SK-N-SH (cell line): ENCODE measurements at regions not wholly inside any gene's neighbourhood (a gene's known extent, or its start where the extent isn't known, plus 50 kb on each side); places are given as distances from the start of the nearest gene placed in this dataset.

Source experiments
- CTCF ChIA-PET: fragments of 300-600, 350-600 bp; formaldehyde crosslinking; extraction: SDS; loops from one replicate; lab custom pipeline; 2021; lab: Yijun Ruan, JAX
- POLR2A ChIA-PET: fragments of 350-600 bp; sonication (Branson Sonifier 250); formaldehyde crosslinking; extraction: SDS; loops from one replicate; lab custom pipeline; 2020; ENCODE audit warnings: antibody characterized with exemption, inconsistent platforms; lab: Yijun Ruan, JAX
- DNase-seq: peaks from one replicate; pipeline ENCODE4 v3.0.0; 2012
- H2AFZ ChIP-seq: fragments of 200-600 bp; sonication (generic); 2 replicates; pipeline ENCODE4 v1.8.1; 2016; ENCODE audit warnings: antibody characterized with exemption, mild to moderate bottlenecking, low read depth
- H3F3A ChIP-seq: fragments of 200-600 bp; sonication (generic); replicated peaks from 2 replicates; pipeline ENCODE3; 2016; ENCODE audit warnings: antibody characterized with exemption, mild to moderate bottlenecking; ENCODE audit not compliant: insufficient read depth
- H3K27ac ChIP-seq, 2 experiments: fragments of 200-500 bp in 1 of 2; fragments of 200-600 bp in 1 of 2; sonication (Bioruptor generic) in 1 of 2; sonication (generic), shearing (Covaris generic) in 1 of 2; 2 replicates each; pipeline versions ENCODE4 v1.5.1 to v1.6.1; 2014 to 2016; ENCODE audit warnings: low read depth in 2 of 2, inconsistent platforms in 1 of 2, low read length in 1 of 2, mild to moderate bottlenecking in 1 of 2, mixed read lengths in 1 of 2
- H3K27me3 ChIP-seq: fragments of 200-600 bp; sonication (generic), shearing (Covaris generic); 2 replicates; pipeline ENCODE4 v1.6.1; 2016; ENCODE audit warnings: mixed run types; ENCODE audit not compliant: insufficient read depth
- H3K36me3 ChIP-seq, 2 experiments: fragments of 200-500 bp in 1 of 2; fragments of 200-600 bp in 1 of 2; sonication (Bioruptor generic) in 1 of 2; sonication (generic) in 1 of 2; replicated peaks in 1 of 2; 2 replicates each; pipeline versions ENCODE3 to v1.5.1; 2014 to 2016; ENCODE audit warnings: low read length in 1 of 2, mild to moderate bottlenecking in 1 of 2; ENCODE audit not compliant: insufficient read depth in 2 of 2, control insufficient read depth in 1 of 2
- H3K4me1 ChIP-seq, 2 experiments: fragments of 200-500 bp in 1 of 2; fragments of 200-600 bp in 1 of 2; sonication (Bioruptor generic) in 1 of 2; sonication (generic), shearing (Covaris generic) in 1 of 2; 2 replicates each; pipeline versions ENCODE4 v1.5.1 to v1.6.1; 2014 to 2016; ENCODE audit warnings: low read depth in 1 of 2, low read length in 1 of 2, mixed run types in 1 of 2; ENCODE audit not compliant: insufficient read depth in 2 of 2, control insufficient read depth in 1 of 2
- H3K4me2 ChIP-seq: fragments of 200-600 bp; sonication (generic), shearing (Covaris generic); 2 replicates; pipeline ENCODE4 v1.6.1; 2017; ENCODE audit warnings: mixed run types
- H3K4me3 ChIP-seq, 2 experiments: fragments of 200-500 bp in 1 of 2; fragments of 200-600 bp in 1 of 2; sonication (Bioruptor generic) in 1 of 2; sonication (generic), shearing (Covaris generic) in 1 of 2; 2 replicates each; pipeline versions ENCODE4 v1.5.1 to v1.8.1; 2014 to 2016; ENCODE audit warnings: low read depth in 2 of 2, inconsistent platforms in 1 of 2, low read length in 1 of 2, mild to moderate bottlenecking in 1 of 2, mixed read lengths in 1 of 2, moderate library complexity in 1 of 2
- H3K79me2 ChIP-seq: fragments of 200-600 bp; sonication (generic); 2 replicates; pipeline ENCODE4 v1.8.1; 2017; ENCODE audit warnings: mild to moderate bottlenecking; ENCODE audit not compliant: insufficient read depth
- H3K9ac ChIP-seq: fragments of 200-600 bp; sonication (generic); 2 replicates; pipeline ENCODE4 v1.6.1; 2017; ENCODE audit warnings: mixed run types
- H3K9me2 ChIP-seq: fragments of 200-600 bp; sonication (generic); 2 replicates; pipeline ENCODE4 v1.6.1; 2017; ENCODE audit warnings: mixed run types
- H3K9me3 ChIP-seq: fragments of 200-600 bp; sonication (generic); 2 replicates; pipeline ENCODE4 v1.6.1; 2017; ENCODE audit warnings: mixed run types, mild to moderate bottlenecking, moderate library complexity
- H4K20me1 ChIP-seq: fragments of 200-600 bp; sonication (generic); 2 replicates; pipeline ENCODE4 v1.6.1; 2017; ENCODE audit warnings: mild to moderate bottlenecking, mixed run types; ENCODE audit not compliant: insufficient read depth
- EP300 ChIP-seq, 2 experiments: IDR thresholded peaks; 2 replicates each; pipeline versions ENCODE4 v1.4.0 to v1.6.1; 2012; ENCODE audit warnings: borderline replicate concordance in 1 of 2, low read depth in 1 of 2, low read length in 1 of 2
- FOSL2 ChIP-seq: IDR thresholded peaks from 2 replicates; pipeline ENCODE4 v1.4.0; 2012; ENCODE audit warnings: low read depth, mild to moderate bottlenecking, moderate library complexity, borderline replicate concordance
- FOXJ3 ChIP-seq: sonication (generic); formaldehyde crosslinking; IDR thresholded peaks from 2 replicates; pipeline ENCODE4 v1.5.1; 2020; ENCODE audit warnings: mild to moderate bottlenecking, missing genetic modification reagents
- GABPA ChIP-seq: IDR thresholded peaks from 2 replicates; pipeline ENCODE4 v1.4.0; 2012; ENCODE audit warnings: low read depth, mild to moderate bottlenecking
- GATA2 ChIP-seq: sonication (generic); formaldehyde crosslinking; IDR thresholded peaks from 2 replicates; pipeline ENCODE4 v1.5.0; 2020; ENCODE audit warnings: mild to moderate bottlenecking, missing genetic modification reagents
- IRF3 ChIP-seq: fragments of 150-350 bp; IDR thresholded peaks from 2 replicates; pipeline ENCODE4 v1.6.1; 2016; ENCODE audit warnings: mild to moderate bottlenecking, low read depth, low read length
- MEF2A ChIP-seq: IDR thresholded peaks from 2 replicates; pipeline ENCODE4 v1.4.0; 2012; ENCODE audit warnings: low read depth, borderline replicate concordance
- MXI1 ChIP-seq: IDR thresholded peaks from 2 replicates; pipeline ENCODE4 v1.6.1; 2012; ENCODE audit warnings: mild to moderate bottlenecking, low read depth, low read length, improper control_type of control experiment
- RCOR1 ChIP-seq: fragments of 150-350 bp; IDR thresholded peaks from 2 replicates; pipeline ENCODE4 v1.6.1; 2017; ENCODE audit warnings: antibody characterized with exemption, low read length
- RXRA ChIP-seq: IDR thresholded peaks from 2 replicates; pipeline ENCODE4 v1.4.0; 2012; ENCODE audit warnings: low read depth, mild to moderate bottlenecking, borderline replicate concordance
- SMC3 ChIP-seq: IDR thresholded peaks from 2 replicates; pipeline ENCODE4 v1.6.1; 2012; ENCODE audit warnings: low read depth, low read length, improper control_type of control experiment
- TCF12 ChIP-seq: IDR thresholded peaks from 2 replicates; pipeline ENCODE4 v1.4.0; 2012
- TEAD4 ChIP-seq: IDR thresholded peaks from 2 replicates; pipeline ENCODE4 v1.4.0; 2012; ENCODE audit warnings: mild to moderate bottlenecking, borderline replicate concordance; ENCODE audit not compliant: insufficient read depth
- USF1 ChIP-seq: IDR thresholded peaks from 2 replicates; pipeline ENCODE4 v1.4.0; 2012; ENCODE audit warnings: low read depth, borderline replicate concordance
- WGBS: methylation state at CpG from one replicate; pipeline ENCODE4 v1.1.6; 2017; ENCODE audit warnings: low lambda C conversion rate; 5-methylcytosine and 5-hydroxymethylcytosine counted together

- H3K36me3 ChIP-seq, result no peaks in the 10 kb centered on the region
- ChIA-PET POLR2A (no interaction called here), CTCF (no interaction called here)
- H3K4me2 ChIP-seq, result no peak overlapping the region
- no peaks in the 10 kb centered on the region for H3K4me1 ChIP-seq
- no peak for DNase-seq
- no peaks in the 10 kb centered on the region for H3K79me2 ChIP-seq
- H3K9me2 ChIP-seq, result no peaks in the 10 kb centered on the region
- no peak overlapping the region for H3K27ac ChIP-seq
- no peaks in the 10 kb centered on the region for H3K9me3 ChIP-seq
- H3K4me3 ChIP-seq, result no peak overlapping the region
- H3F3A ChIP-seq, result no peaks in the 10 kb centered on the region
- no peaks in the 10 kb centered on the region for H3K27me3 ChIP-seq
- no peak overlapping the region for H3K9ac ChIP-seq
- H2AFZ ChIP-seq, result no peak overlapping the region
- no peaks in the 10 kb centered on the region for H4K20me1 ChIP-seq
- no peak for TF ChIP-seq USF1
Measured at GRCh38 chr3:83302091-83302490, 1540.6 kb upstream of the GBE1 start.

- H3K79me2 ChIP-seq, result no peaks in the 10 kb centered on the region
- H4K20me1 ChIP-seq, result no peaks in the 10 kb centered on the region
- no peak overlapping the region for H3K4me2 ChIP-seq
- no peak overlapping the region for H3K9ac ChIP-seq
- no peaks in the 10 kb centered on the region for H3K4me1 ChIP-seq
- 7% methylated on average over 3 of the region's 3 CpGs for WGBS
- TF ChIP-seq TCF12 (no peak), TEAD4 (no peak), EP300 (IDR thresholded peaks at IDR 0.05; ENCODE audit: borderline replicate concordance in 1 of 2, low read depth in 1 of 2, low read length in 1 of 2) (no peak), IRF3 (no peak), FOXJ3 (CRISPR knock-in tag) (no peak), GATA2 (CRISPR knock-in tag) (no peak), GABPA (no peak), MEF2A (no peak), RXRA (no peak), SMC3 (no peak), FOSL2 (no peak), MXI1 (no peak)
- H3K27me3 ChIP-seq, result no peaks in the 10 kb centered on the region
- no peak overlapping the region for H3K4me3 ChIP-seq
- ChIA-PET POLR2A (no interaction called here), CTCF (interaction anchor here (0.6 kb wide), 1 partner anchor 109 kb away, joined by 3 read pairs; no protein-coding TSS in a partner anchor)
- DNase-seq, result no peak
- no peak overlapping the region for H3K27ac ChIP-seq
- H2AFZ ChIP-seq, result no peak overlapping the region
- no peaks in the 10 kb centered on the region for H3K9me3 ChIP-seq
- H3F3A ChIP-seq, result no peaks in the 10 kb centered on the region
- no peaks in the 10 kb centered on the region for H3K9me2 ChIP-seq
- no peaks in the 10 kb centered on the region for H3K36me3 ChIP-seq
Measured at GRCh38 chr3:83317605-83318004, 1556.2 kb upstream of the GBE1 start.

GRCh38 chr3:83320726-83321125, 1559.3 kb upstream of the GBE1 start:
- Histone ChIP-seq H3K9me2 (no peaks in the 10 kb centered on the region), H3K4me2 (no peak overlapping the region), H3K4me1 (no peaks in the 10 kb centered on the region), H3K27ac (no peak overlapping the region), H2AFZ (no peak overlapping the region), H3K79me2 (no peaks in the 10 kb centered on the region), H3K4me3 (no peak overlapping the region), H3K36me3 (no peaks in the 10 kb centered on the region), H4K20me1 (no peaks in the 10 kb centered on the region), H3K9ac (no peak overlapping the region), H3K27me3 (no peaks in the 10 kb centered on the region), H3K9me3 (no peaks in the 10 kb centered on the region; the same call in 1 of the 2 replicates), H3F3A (no peaks in the 10 kb centered on the region)
- CTCF ChIA-PET, result no interaction called here
- no peak for TF ChIP-seq RCOR1
- POLR2A ChIA-PET, result no interaction called here
- no peak for DNase-seq
